ENCODE measurements at regions not wholly inside any gene's neighbourhood (a gene's known extent, or its start where the extent isn't known, plus 50 kb on each side); places are given as distances from the start of the nearest gene placed in this dataset.

- Histone ChIP-seq H3K27ac (ENCODE audit: low read length) (no peak overlapping the region), H3K4me1 (ENCODE audit: control insufficient read depth, insufficient read depth, low read length) (no peaks in the 10 kb centered on the region), H3K36me3 (ENCODE audit: control insufficient read depth, insufficient read depth, low read length) (no peaks in the 10 kb centered on the region), H3K9me3 (ENCODE audit: control insufficient read depth, insufficient read depth, low read depth, low read length) (no peaks in the 10 kb centered on the region), H3K27me3 (ENCODE audit: control insufficient read depth, insufficient read depth, low read length) (no peaks in the 10 kb centered on the region), H3K4me3 (ENCODE audit: low read depth in 2 of 2, low read length in 2 of 2) (no peak overlapping the region)
- no peak for DNase-seq (ENCODE audit: low read depth, low spot score)
- ATAC-seq: no peak
- ChIA-PET CTCF (no interaction called here), POLR2A (no interaction called here)
- no TSS peak for BruUV-seq (replicated peaks)
- intact Hi-C loops (cut with micrococcal nuclease; ENCODE audit: unreplicated experiment) (no loop called here), in situ Hi-C loops (cut with HindIII; ENCODE audit: low pct_unique_long_range_greater_than_20kb, low sequenced_read_pairs) (no loop called here)
- no peak for TF ChIP-seq CTCF (IDR thresholded peaks at IDR 0.05)
- TF ChIP-seq TCF7L2 (IDR thresholded peaks at IDR 0.05; ENCODE audit: low read depth, low read length): no peak
- no peak for TF ChIP-seq REST (IDR thresholded peaks at IDR 0.05; ENCODE audit: insufficient read depth in 1 of 2, low read depth in 2 of 2, low read length in 1 of 2)
- TF ChIP-seq SIN3A (IDR thresholded peaks at IDR 0.05; ENCODE audit: borderline replicate concordance, insufficient read depth, low read depth, low read length): no peak
- TF ChIP-seq POLR2AphosphoS5 (IDR thresholded peaks at IDR 0.05; ENCODE audit: low read depth, low read length): no peak
Measured at GRCh38 chr16:64823481-64824075, 298.3 kb downstream of the CDH11 start.

- H3K27ac ChIP-seq (ENCODE audit: low read length): no peak overlapping the region
- H3K27me3 ChIP-seq (ENCODE audit: control insufficient read depth, insufficient read depth, low read length): no peaks in the 10 kb centered on the region
- H3K4me1 ChIP-seq (ENCODE audit: control insufficient read depth, insufficient read depth, low read length): no peaks in the 10 kb centered on the region
- CTCF ChIA-PET: no interaction called here
- TF ChIP-seq SIN3A (IDR thresholded peaks at IDR 0.05; ENCODE audit: borderline replicate concordance, insufficient read depth, low read depth, low read length): no peak
- no peak for TF ChIP-seq REST (IDR thresholded peaks at IDR 0.05; ENCODE audit: insufficient read depth in 1 of 2, low read depth in 2 of 2, low read length in 1 of 2)
- no peak for TF ChIP-seq POLR2AphosphoS5 (IDR thresholded peaks at IDR 0.05; ENCODE audit: low read depth, low read length)
- no peak for TF ChIP-seq TCF7L2 (IDR thresholded peaks at IDR 0.05; ENCODE audit: low read depth, low read length)
- no peak for TF ChIP-seq CTCF (IDR thresholded peaks at IDR 0.05)
- H3K9me3 ChIP-seq (ENCODE audit: control insufficient read depth, insufficient read depth, low read depth, low read length): no peaks in the 10 kb centered on the region
- in situ Hi-C loops (cut with HindIII; ENCODE audit: low pct_unique_long_range_greater_than_20kb, low sequenced_read_pairs): no loop called here
- DNase-seq (ENCODE audit: low read depth, low spot score) (no peak), ATAC-seq (no peak)
- intact Hi-C loops (cut with micrococcal nuclease; ENCODE audit: unreplicated experiment): no loop called here
- BruUV-seq (replicated peaks): no TSS peak
- POLR2A ChIA-PET: no interaction called here
- no peaks in the 10 kb centered on the region for H3K36me3 ChIP-seq (ENCODE audit: control insufficient read depth, insufficient read depth, low read length)
- no peak overlapping the region for H3K4me3 ChIP-seq (ENCODE audit: low read depth in 2 of 2, low read length in 2 of 2)
Measured at GRCh38 chr16:64809876-64810629, 311.8 kb downstream of the CDH11 start.
